GM18858 (cell line): ENCODE measurements at regions not wholly inside any gene's neighbourhood (a gene's known extent, or its start where the extent isn't known, plus 50 kb on each side); places are given as distances from the start of the nearest gene placed in this dataset.

Experiments
- ATAC-seq: cut with Tn5 transposase; IDR thresholded peaks from one replicate; pipeline ENCODE4 v1.9.1; 2021; ENCODE audit not compliant: unreplicated experiment

GRCh38 chr19:28022506-28022905 is 1190.4 kb downstream of the UQCRFS1 start:
- no peak for ATAC-seq

- ATAC-seq = no peak
Observed at GRCh38 chr19:28021259-28022185, 1191.4 kb downstream of the UQCRFS1 start.

GRCh38 chr19:28020619-28021258 is 1192.2 kb downstream of the UQCRFS1 start:
- ATAC-seq = no peak

- no peak for ATAC-seq
Observed at GRCh38 chr19:28019901-28020300, 1193.0 kb downstream of the UQCRFS1 start.

- no peak for ATAC-seq
Observed at GRCh38 chr19:28019371-28019770, 1193.6 kb downstream of the UQCRFS1 start.

- no peak for ATAC-seq
Observed at GRCh38 chr19:28018499-28018898, 1194.5 kb downstream of the UQCRFS1 start.

- no peak for ATAC-seq
Observed at GRCh38 chr19:28014615-28015405, 1198.1 kb downstream of the UQCRFS1 start.

GRCh38 chr19:28012361-28012760 is 1200.6 kb downstream of the UQCRFS1 start:
- no peak for ATAC-seq

- no peak for ATAC-seq
Observed at GRCh38 chr19:28010656-28011055, 1202.3 kb downstream of the UQCRFS1 start.

GRCh38 chr19:28009696-28010095 is 1203.3 kb downstream of the UQCRFS1 start:
- no peak for ATAC-seq

GRCh38 chr19:28008695-28009094 is 1204.3 kb downstream of the UQCRFS1 start:
- ATAC-seq = no peak

- no peak for ATAC-seq
Observed at GRCh38 chr19:28003543-28003942, 1209.4 kb downstream of the UQCRFS1 start.

GRCh38 chr19:27997069-27997468 is 1215.9 kb downstream of the UQCRFS1 start:
- no peak for ATAC-seq

GRCh38 chr19:27993619-27994570 is 1219.1 kb downstream of the UQCRFS1 start:
- no peak for ATAC-seq

GRCh38 chr19:27986299-27986698 is 1226.7 kb downstream of the UQCRFS1 start:
- no peak for ATAC-seq

- no peak for ATAC-seq
Observed at GRCh38 chr19:27975419-27976005, 1237.4 kb downstream of the UQCRFS1 start.

- ATAC-seq = no peak
Observed at GRCh38 chr19:27974082-27974513, 1238.9 kb downstream of the UQCRFS1 start.

- ATAC-seq = no peak
Observed at GRCh38 chr19:27972291-27973040, 1240.5 kb downstream of the UQCRFS1 start.

GRCh38 chr19:27971869-27972268 is 1241.1 kb downstream of the UQCRFS1 start:
- no peak for ATAC-seq
